UCSD-AML1 (cell line): ENCODE measurements at regions not wholly inside any gene's neighbourhood (a gene's known extent, or its start where the extent isn't known, plus 50 kb on each side); places are given as distances from the start of the nearest gene placed in this dataset.
"Not testable (repeated sequence)": the region's sequence is repeated elsewhere in the genome, so short reads cannot be mapped to it uniquely, and the experiment has no call there.

Source experiments
- DNase-seq: peaks from one replicate; lab custom pipeline; 2025; ENCODE audit not compliant: unreplicated experiment; lab: John Stamatoyannopoulos, UW

GRCh38 chr7:152504367-152504766, 68.6 kb upstream of the KMT2C start:
- DNase-seq = no peak

GRCh38 chr7:152502813-152503790, 67.3 kb upstream of the KMT2C start:
- DNase-seq = no peak

GRCh38 chr7:152501506-152501905, 65.7 kb upstream of the KMT2C start:
- DNase-seq = no peak

GRCh38 chr7:152499969-152500368, 64.2 kb upstream of the KMT2C start:
- not testable (repeated sequence) for DNase-seq

GRCh38 chr7:152495867-152496266, 60.1 kb upstream of the KMT2C start:
- DNase-seq = no peak

GRCh38 chr7:152492952-152493351, 57.1 kb upstream of the KMT2C start:
- DNase-seq = no peak

- DNase-seq = no peak
These were observed 53.2 kb upstream of the KMT2C start for GRCh38 chr7:152489044-152489443.

- no peak for DNase-seq
These were observed 51.2 kb upstream of the KMT2C start for GRCh38 chr7:152486968-152487367.

GRCh38 chr7:152485826-152486225, 50.0 kb upstream of the KMT2C start:
- no peak for DNase-seq
